ENCODE measurements at regions not wholly inside any gene's neighbourhood (a gene's known extent, or its start where the extent isn't known, plus 50 kb on each side); places are given as distances from the start of the nearest gene placed in this dataset.
A peak's percentile ranks its signal among the peaks of the same experiment; 100 is the strongest.
"Not testable (repeated sequence)": the region's sequence is repeated elsewhere in the genome, so short reads cannot be mapped to it uniquely, and the experiment has no call there.

- DNase-seq: not testable (repeated sequence)
Measured at GRCh38 chr13:81069822-81070221, 728.9 kb upstream of the SPRY2 start.

GRCh38 chr13:81058916-81059290 is 718.0 kb upstream of the SPRY2 start:
- DNase-seq: no peak

GRCh38 chr13:81058211-81058915 is 717.4 kb upstream of the SPRY2 start:
- no peak for DNase-seq

- DNase-seq: no peak
Measured at GRCh38 chr13:81051873-81052272, 710.9 kb upstream of the SPRY2 start.

- no peak for DNase-seq
Measured at GRCh38 chr13:81048026-81048461, 707.1 kb upstream of the SPRY2 start.

- no peak for DNase-seq
Measured at GRCh38 chr13:81041761-81042160, 700.8 kb upstream of the SPRY2 start.

GRCh38 chr13:81031996-81032395 is 691.1 kb upstream of the SPRY2 start:
- DNase-seq: no peak

GRCh38 chr13:81025091-81025490 is 684.2 kb upstream of the SPRY2 start:
- DNase-seq: no peak

- DNase-seq: no peak
Measured at GRCh38 chr13:81021284-81021840, 680.4 kb upstream of the SPRY2 start.

GRCh38 chr13:81020010-81020409 is 679.1 kb upstream of the SPRY2 start:
- DNase-seq: no peak

- DNase-seq: no peak
Measured at GRCh38 chr13:81018936-81019335, 678.0 kb upstream of the SPRY2 start.

GRCh38 chr13:81017513-81018152 is 676.7 kb upstream of the SPRY2 start:
- DNase-seq: peak; percentile 72

GRCh38 chr13:81012031-81012430 is 671.1 kb upstream of the SPRY2 start:
- DNase-seq: no peak

- DNase-seq: no peak
Measured at GRCh38 chr13:81001828-81002385, 661.0 kb upstream of the SPRY2 start.

- not testable (repeated sequence) for DNase-seq
Measured at GRCh38 chr13:80998603-80999002, 657.7 kb upstream of the SPRY2 start.

- DNase-seq: no peak
Measured at GRCh38 chr13:80989747-80990146, 648.8 kb upstream of the SPRY2 start.

- no peak for DNase-seq
Measured at GRCh38 chr13:80989241-80989640, 648.3 kb upstream of the SPRY2 start.

- no peak for DNase-seq
Measured at GRCh38 chr13:80988391-80989151, 647.6 kb upstream of the SPRY2 start.

- peak; percentile 78 for DNase-seq
Measured at GRCh38 chr13:80979035-80979641, 638.2 kb upstream of the SPRY2 start.

- no peak for DNase-seq
Measured at GRCh38 chr13:80977168-80977567, 636.2 kb upstream of the SPRY2 start.

GRCh38 chr13:80975903-80976302 is 635.0 kb upstream of the SPRY2 start:
- peak; percentile 64 for DNase-seq

- DNase-seq: no peak
Measured at GRCh38 chr13:80973721-80974120, 632.8 kb upstream of the SPRY2 start.
